Astrocyte (in vitro differentiated cells and primary cell): ENCODE measurements at regions not wholly inside any gene's neighbourhood (a gene's known extent, or its start where the extent isn't known, plus 50 kb on each side); places are given as distances from the start of the nearest gene placed in this dataset.
"Not testable (repeated sequence)": the region's sequence is repeated elsewhere in the genome, so short reads cannot be mapped to it uniquely, and the experiment has no call there.

Experiments used
- DNase-seq: peaks from one replicate; pipeline ENCODE4 v3.0.0-alpha.2; 2010; ENCODE audit warnings: low read depth
- FAIRE-seq: peaks from 2 replicates; lab custom pipeline; 2011; peaks lifted over from hg19 to GRCh38; lab: Jason Lieb, UNC
- H2AFZ ChIP-seq: 2 replicates; pipeline ENCODE4 v1.6.0; 2012; ENCODE audit warnings: low read depth, low read length, inconsistent platforms
- H3K27ac ChIP-seq: 2 replicates; pipeline ENCODE4 v1.5.1; 2011; ENCODE audit warnings: low read depth, low read length, inconsistent platforms
- H3K27me3 ChIP-seq: 2 replicates; pipeline ENCODE4 v1.6.0; 2011; ENCODE audit warnings: low read length, inconsistent platforms; ENCODE audit not compliant: insufficient read depth
- H3K36me3 ChIP-seq: 2 replicates; pipeline ENCODE4 v1.5.1; 2011; ENCODE audit warnings: low read length, inconsistent platforms; ENCODE audit not compliant: insufficient read depth
- H3K4me1 ChIP-seq: 2 replicates; pipeline ENCODE4 v1.5.1; 2011; ENCODE audit warnings: low read length, inconsistent platforms; ENCODE audit not compliant: insufficient read depth
- H3K4me2 ChIP-seq: 2 replicates; pipeline ENCODE4 v1.6.0; 2012; ENCODE audit warnings: low read length, inconsistent platforms
- H3K4me3 ChIP-seq: 2 replicates; pipeline ENCODE4 v1.5.1; 2011; ENCODE audit warnings: low read depth, mild to moderate bottlenecking, low read length, inconsistent platforms; ENCODE audit not compliant: insufficient read depth
- H3K79me2 ChIP-seq: 2 replicates; pipeline ENCODE4 v1.6.0; 2012; ENCODE audit warnings: mild to moderate bottlenecking, low read length, inconsistent platforms; ENCODE audit not compliant: insufficient read depth
- H3K9ac ChIP-seq: 2 replicates; pipeline ENCODE4 v1.6.0; 2012; ENCODE audit warnings: mild to moderate bottlenecking, low read length, inconsistent platforms
- H3K9me3 ChIP-seq: 2 replicates; pipeline ENCODE4 v1.5.1; 2012; ENCODE audit warnings: low read depth, mild to moderate bottlenecking, low read length, inconsistent platforms; ENCODE audit not compliant: insufficient read depth
- H4K20me1 ChIP-seq: 2 replicates; pipeline ENCODE4 v1.6.0; 2012; ENCODE audit warnings: low read length, inconsistent platforms; ENCODE audit not compliant: insufficient read depth
- H3K27ac Mint-ChIP-seq: one replicate; pipeline ENCODE4 v1.8.0; 2021; ENCODE audit warnings: mild to moderate bottlenecking, mixed read lengths; ENCODE audit not compliant: unreplicated experiment
- H3K27me3 Mint-ChIP-seq: one replicate; pipeline ENCODE4 v1.8.0; 2021; ENCODE audit warnings: low read depth, mixed read lengths; ENCODE audit not compliant: unreplicated experiment
- H3K36me3 Mint-ChIP-seq: one replicate; pipeline ENCODE4 v1.8.0; 2021; ENCODE audit warnings: low read depth, mixed read lengths; ENCODE audit not compliant: unreplicated experiment
- H3K4me1 Mint-ChIP-seq: one replicate; pipeline ENCODE4 v1.8.0; 2021; ENCODE audit warnings: low read depth, mixed read lengths; ENCODE audit not compliant: unreplicated experiment
- H3K4me3 Mint-ChIP-seq: one replicate; pipeline ENCODE4 v1.8.0; 2021; ENCODE audit warnings: mild to moderate bottlenecking, moderate library complexity, mixed read lengths; ENCODE audit not compliant: unreplicated experiment
- H3K9me3 Mint-ChIP-seq: one replicate; pipeline ENCODE4 v1.8.0; 2021; ENCODE audit warnings: mild to moderate bottlenecking, mixed read lengths; ENCODE audit not compliant: unreplicated experiment
- EZH2 ChIP-seq: IDR thresholded peaks from 2 replicates; pipeline ENCODE4 v1.6.1; 2012; ENCODE audit warnings: mild to moderate bottlenecking, low read length, inconsistent platforms; ENCODE audit not compliant: insufficient read depth
- TF ChIP-seq, protein P1 (sequence below): IDR thresholded peaks from 2 replicates; pipeline ENCODE4 v1.5.1; 2011; ENCODE audit warnings: low read depth, mild to moderate bottlenecking, inconsistent platforms, low read length, moderate library complexity; ENCODE audit not compliant: insufficient read depth

DNA sequence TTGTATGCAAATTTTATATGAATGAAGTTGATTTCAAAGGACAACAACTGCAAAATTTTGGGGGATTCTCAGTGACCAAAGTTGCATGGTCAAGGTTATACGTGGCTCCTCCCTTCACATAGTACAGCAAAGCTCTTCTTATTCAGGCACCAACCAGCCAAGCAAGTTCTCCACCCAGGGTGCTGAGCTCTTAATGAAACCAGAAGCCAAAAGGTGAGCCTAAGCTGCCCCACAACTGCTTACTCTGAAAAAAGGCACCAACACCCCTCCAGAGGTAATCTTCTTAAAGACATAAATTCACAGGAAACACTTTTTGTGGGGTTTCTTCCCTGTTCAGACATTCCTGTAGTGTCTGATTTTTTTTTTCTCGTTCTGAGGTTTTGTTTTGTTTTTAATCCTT lies 106.1 kb upstream of the GMNC start:
- Histone ChIP-seq H4K20me1 (no peaks in the 10 kb centered on the region), H3K36me3 (no peaks in the 10 kb centered on the region), H3K4me1 (no peaks in the 10 kb centered on the region), H3K4me2 (no peak overlapping the region), H3K9me3 (no peaks in the 10 kb centered on the region), H3K27me3 (no peaks in the 10 kb centered on the region), H3K27ac (no peak overlapping the region), H3K9ac (no peak overlapping the region), H2AFZ (no peak overlapping the region), H3K79me2 (no peaks in the 10 kb centered on the region), H3K4me3 (no peak overlapping the region)
- Mint-ChIP-seq H3K4me3 (no peak overlapping the region), H3K27me3 (no peaks in the 10 kb centered on the region), H3K9me3 (no peaks in the 10 kb centered on the region), H3K36me3 (no peaks in the 10 kb centered on the region), H3K27ac (no peak overlapping the region), H3K4me1 (no peaks in the 10 kb centered on the region)
- no peak for FAIRE-seq
- DNase-seq: no peak
- no peak for TF ChIP-seq EZH2
- TF ChIP-seq, protein P1, sequence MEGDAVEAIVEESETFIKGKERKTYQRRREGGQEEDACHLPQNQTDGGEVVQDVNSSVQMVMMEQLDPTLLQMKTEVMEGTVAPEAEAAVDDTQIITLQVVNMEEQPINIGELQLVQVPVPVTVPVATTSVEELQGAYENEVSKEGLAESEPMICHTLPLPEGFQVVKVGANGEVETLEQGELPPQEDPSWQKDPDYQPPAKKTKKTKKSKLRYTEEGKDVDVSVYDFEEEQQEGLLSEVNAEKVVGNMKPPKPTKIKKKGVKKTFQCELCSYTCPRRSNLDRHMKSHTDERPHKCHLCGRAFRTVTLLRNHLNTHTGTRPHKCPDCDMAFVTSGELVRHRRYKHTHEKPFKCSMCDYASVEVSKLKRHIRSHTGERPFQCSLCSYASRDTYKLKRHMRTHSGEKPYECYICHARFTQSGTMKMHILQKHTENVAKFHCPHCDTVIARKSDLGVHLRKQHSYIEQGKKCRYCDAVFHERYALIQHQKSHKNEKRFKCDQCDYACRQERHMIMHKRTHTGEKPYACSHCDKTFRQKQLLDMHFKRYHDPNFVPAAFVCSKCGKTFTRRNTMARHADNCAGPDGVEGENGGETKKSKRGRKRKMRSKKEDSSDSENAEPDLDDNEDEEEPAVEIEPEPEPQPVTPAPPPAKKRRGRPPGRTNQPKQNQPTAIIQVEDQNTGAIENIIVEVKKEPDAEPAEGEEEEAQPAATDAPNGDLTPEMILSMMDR: no peak

- DNase-seq, H3K27ac ChIP-seq, H3K9me3 ChIP-seq, H3K4me1 Mint-ChIP-seq, H3K4me2 ChIP-seq, H3K9ac ChIP-seq, H3K27ac Mint-ChIP-seq, H3K4me1 ChIP-seq, H3K36me3 Mint-ChIP-seq, H3K4me3 Mint-ChIP-seq, H2AFZ ChIP-seq, H3K4me3 ChIP-seq, FAIRE-seq, H3K79me2 ChIP-seq, H3K27me3 ChIP-seq, H3K27me3 Mint-ChIP-seq, H3K9me3 Mint-ChIP-seq, H3K36me3 ChIP-seq, H4K20me1 ChIP-seq: not testable (repeated sequence)
These were observed 102.4 kb upstream of the GMNC start for GRCh38 chr3:190964931-190965330.

DNA sequence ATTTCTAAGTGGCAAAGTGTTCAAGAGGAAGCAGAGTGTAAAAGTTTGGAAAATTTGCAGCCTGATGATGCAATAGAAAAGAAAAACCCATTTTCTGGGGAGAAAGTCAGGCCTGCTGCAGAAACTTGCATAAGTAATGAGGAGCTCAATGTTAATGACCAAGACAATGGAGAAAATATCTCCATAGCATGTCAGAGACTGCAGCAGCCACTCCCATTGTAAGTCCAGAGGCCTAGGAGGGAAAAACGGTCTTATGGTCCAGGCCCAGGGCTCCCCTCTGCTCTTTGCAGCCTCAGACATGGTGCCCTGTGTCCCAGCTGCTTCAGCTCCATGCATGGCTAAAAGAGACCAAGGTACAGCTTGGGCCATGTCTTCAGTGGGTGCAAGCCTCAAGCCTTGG lies 96.6 kb upstream of the GMNC start:
- Mint-ChIP-seq H3K9me3 (no peaks in the 10 kb centered on the region), H3K27me3 (no peaks in the 10 kb centered on the region), H3K4me1 (no peaks in the 10 kb centered on the region), H3K27ac (no peak overlapping the region), H3K36me3 (no peaks in the 10 kb centered on the region), H3K4me3 (no peak overlapping the region)
- H3K4me2 ChIP-seq: no peak overlapping the region
- no peak overlapping the region for H2AFZ ChIP-seq
- no peak overlapping the region for H3K9ac ChIP-seq
- no peak overlapping the region for H3K4me3 ChIP-seq
- H3K36me3 ChIP-seq: no peaks in the 10 kb centered on the region
- H4K20me1 ChIP-seq: no peaks in the 10 kb centered on the region
- H3K27ac ChIP-seq: no peak overlapping the region
- TF ChIP-seq, protein P1: no peak
- TF ChIP-seq EZH2: no peak
- H3K27me3 ChIP-seq: no peaks in the 10 kb centered on the region
- no peaks in the 10 kb centered on the region for H3K9me3 ChIP-seq
- no peaks in the 10 kb centered on the region for H3K4me1 ChIP-seq
- no peak for FAIRE-seq
- no peaks in the 10 kb centered on the region for H3K79me2 ChIP-seq
- no peak for DNase-seq
